ENCODE measurements at regions not wholly inside any gene's neighbourhood (a gene's known extent, or its start where the extent isn't known, plus 50 kb on each side); places are given as distances from the start of the nearest gene placed in this dataset.
"Not testable (repeated sequence)": the region's sequence is repeated elsewhere in the genome, so short reads cannot be mapped to it uniquely, and the experiment has no call there.

DNA sequence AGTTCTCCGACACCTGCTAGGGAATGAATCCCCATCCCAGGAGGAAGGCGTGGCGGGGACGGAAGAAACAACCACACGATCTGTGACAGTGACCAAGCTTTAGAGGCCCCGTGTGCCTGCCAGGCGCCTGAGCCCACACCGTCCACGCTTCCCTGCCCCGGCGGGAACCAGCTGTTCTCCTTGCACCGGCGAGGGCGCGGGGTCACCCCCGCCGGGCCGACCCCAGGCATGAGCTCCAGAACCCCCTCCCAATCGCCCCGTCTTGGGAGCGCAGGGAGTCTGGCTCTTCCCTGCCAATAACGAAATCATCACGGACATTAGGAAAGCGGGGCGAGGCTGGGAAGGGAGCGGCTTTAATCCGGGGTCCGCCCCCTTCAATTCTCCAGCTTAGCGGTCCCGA lies 133.3 kb downstream of the POTEG start:
- ATAC-seq (ENCODE audit: low read depth in 2 of 2); H3K27ac Mint-ChIP-seq; H3K4me1 Mint-ChIP-seq; H3K27ac ChIP-seq (ENCODE audit: insufficient read depth, low read length, poor library complexity, severe bottlenecking); DNase-seq; H3K36me3 ChIP-seq (ENCODE audit: control insufficient read depth, insufficient read depth, low read length); H3K27me3 ChIP-seq (ENCODE audit: control insufficient read depth, insufficient read depth, low read length); H3K4me1 ChIP-seq (ENCODE audit: control insufficient read depth, insufficient read depth, low read length, poor library complexity, severe bottlenecking); H3K4me3 Mint-ChIP-seq; H3K36me3 Mint-ChIP-seq; H3K27me3 Mint-ChIP-seq; H3K9me3 ChIP-seq (ENCODE audit: control insufficient read depth in 2 of 2, low read length in 2 of 2); H3K4me3 ChIP-seq (ENCODE audit: low read depth, low read length); H3K9me3 Mint-ChIP-seq: not testable (repeated sequence)

GRCh38 chr14:19303844-19304243 lies 130.3 kb downstream of the POTEG start:
- H3K27ac ChIP-seq (ENCODE audit: insufficient read depth, low read length, poor library complexity, severe bottlenecking); H3K4me1 ChIP-seq (ENCODE audit: control insufficient read depth, insufficient read depth, low read length, poor library complexity, severe bottlenecking); H3K27me3 Mint-ChIP-seq; H3K27me3 ChIP-seq (ENCODE audit: control insufficient read depth, insufficient read depth, low read length); H3K9me3 ChIP-seq (ENCODE audit: control insufficient read depth in 2 of 2, low read length in 2 of 2); ATAC-seq (ENCODE audit: low read depth in 2 of 2); H3K36me3 ChIP-seq (ENCODE audit: control insufficient read depth, insufficient read depth, low read length); H3K9me3 Mint-ChIP-seq; H3K4me3 ChIP-seq (ENCODE audit: low read depth, low read length); DNase-seq; H3K27ac Mint-ChIP-seq; H3K36me3 Mint-ChIP-seq; H3K4me3 Mint-ChIP-seq; H3K4me1 Mint-ChIP-seq: not testable (repeated sequence)

- H3K36me3 ChIP-seq (ENCODE audit: control insufficient read depth, insufficient read depth, low read length); H3K4me3 Mint-ChIP-seq; H3K27ac Mint-ChIP-seq; H3K4me1 ChIP-seq (ENCODE audit: control insufficient read depth, insufficient read depth, low read length, poor library complexity, severe bottlenecking); H3K27me3 ChIP-seq (ENCODE audit: control insufficient read depth, insufficient read depth, low read length); H3K4me3 ChIP-seq (ENCODE audit: low read depth, low read length); H3K9me3 Mint-ChIP-seq; H3K9me3 ChIP-seq (ENCODE audit: control insufficient read depth in 2 of 2, low read length in 2 of 2); DNase-seq; H3K27me3 Mint-ChIP-seq; H3K27ac ChIP-seq (ENCODE audit: insufficient read depth, low read length, poor library complexity, severe bottlenecking); H3K36me3 Mint-ChIP-seq; ATAC-seq (ENCODE audit: low read depth in 2 of 2); H3K4me1 Mint-ChIP-seq: not testable (repeated sequence)
Observed at GRCh38 chr14:19304442-19304841, 129.7 kb downstream of the POTEG start.

GRCh38 chr14:19304918-19305317 lies 129.2 kb downstream of the POTEG start:
- not testable (repeated sequence) for H3K36me3 ChIP-seq (ENCODE audit: control insufficient read depth, insufficient read depth, low read length); H3K27me3 Mint-ChIP-seq; H3K4me1 Mint-ChIP-seq; H3K4me1 ChIP-seq (ENCODE audit: control insufficient read depth, insufficient read depth, low read length, poor library complexity, severe bottlenecking); H3K4me3 Mint-ChIP-seq; H3K4me3 ChIP-seq (ENCODE audit: low read depth, low read length); ATAC-seq (ENCODE audit: low read depth in 2 of 2); H3K9me3 Mint-ChIP-seq; H3K9me3 ChIP-seq (ENCODE audit: control insufficient read depth in 2 of 2, low read length in 2 of 2); H3K27me3 ChIP-seq (ENCODE audit: control insufficient read depth, insufficient read depth, low read length); DNase-seq; H3K27ac ChIP-seq (ENCODE audit: insufficient read depth, low read length, poor library complexity, severe bottlenecking); H3K36me3 Mint-ChIP-seq; H3K27ac Mint-ChIP-seq

DNA sequence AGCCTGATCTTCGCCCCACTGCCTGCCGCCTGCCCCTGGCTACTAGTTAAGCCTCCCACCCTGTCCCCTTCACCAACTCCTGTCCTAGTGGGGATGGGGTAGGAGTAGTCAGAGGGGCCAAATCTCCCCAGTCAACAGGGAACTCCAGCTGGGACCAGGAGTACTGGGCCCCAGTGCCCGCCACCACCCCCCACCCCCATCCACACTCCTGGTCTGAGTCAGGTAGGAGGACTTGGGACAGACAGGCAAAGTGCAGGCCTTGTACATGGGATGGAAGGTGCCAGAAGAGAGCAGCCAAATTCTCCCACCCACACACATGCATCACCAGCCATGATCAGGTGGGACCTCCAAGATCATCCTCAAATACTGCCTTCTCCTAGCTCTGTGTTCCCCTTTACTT lies 128.4 kb downstream of the POTEG start:
- ATAC-seq (ENCODE audit: low read depth in 2 of 2); H3K36me3 Mint-ChIP-seq; H3K27me3 Mint-ChIP-seq; H3K27ac Mint-ChIP-seq; H3K27me3 ChIP-seq (ENCODE audit: control insufficient read depth, insufficient read depth, low read length); H3K4me1 Mint-ChIP-seq; DNase-seq; H3K9me3 ChIP-seq (ENCODE audit: control insufficient read depth in 2 of 2, low read length in 2 of 2); H3K4me3 ChIP-seq (ENCODE audit: low read depth, low read length); H3K4me1 ChIP-seq (ENCODE audit: control insufficient read depth, insufficient read depth, low read length, poor library complexity, severe bottlenecking); H3K27ac ChIP-seq (ENCODE audit: insufficient read depth, low read length, poor library complexity, severe bottlenecking); H3K9me3 Mint-ChIP-seq; H3K36me3 ChIP-seq (ENCODE audit: control insufficient read depth, insufficient read depth, low read length); H3K4me3 Mint-ChIP-seq: not testable (repeated sequence)

DNA sequence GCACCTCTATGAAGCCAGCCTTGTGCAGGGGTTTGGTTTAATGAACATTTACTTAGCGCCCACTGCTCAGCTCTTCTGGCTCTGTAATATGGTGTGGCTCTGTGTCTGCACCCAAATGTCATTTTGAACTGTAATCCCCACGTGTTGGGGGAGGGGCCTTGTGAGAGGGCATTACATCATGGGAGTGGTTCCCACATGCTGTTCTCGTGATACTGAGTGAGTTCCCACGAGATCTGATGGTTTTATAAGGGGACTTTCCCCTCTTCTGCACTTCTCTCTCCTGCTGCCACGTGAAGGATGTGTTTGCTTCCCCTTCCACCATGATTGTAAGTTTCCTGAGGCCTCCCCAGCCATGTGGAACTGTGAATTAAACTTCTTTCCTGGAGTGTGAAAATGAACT lies 127.7 kb downstream of the POTEG start:
- not testable (repeated sequence) for H3K27ac ChIP-seq (ENCODE audit: insufficient read depth, low read length, poor library complexity, severe bottlenecking); H3K4me1 Mint-ChIP-seq; H3K27me3 ChIP-seq (ENCODE audit: control insufficient read depth, insufficient read depth, low read length); ATAC-seq (ENCODE audit: low read depth in 2 of 2); H3K9me3 Mint-ChIP-seq; H3K4me1 ChIP-seq (ENCODE audit: control insufficient read depth, insufficient read depth, low read length, poor library complexity, severe bottlenecking); H3K4me3 ChIP-seq (ENCODE audit: low read depth, low read length); DNase-seq; H3K9me3 ChIP-seq (ENCODE audit: control insufficient read depth in 2 of 2, low read length in 2 of 2); H3K27me3 Mint-ChIP-seq; H3K4me3 Mint-ChIP-seq; H3K36me3 Mint-ChIP-seq; H3K27ac Mint-ChIP-seq; H3K36me3 ChIP-seq (ENCODE audit: control insufficient read depth, insufficient read depth, low read length)

GRCh38 chr14:19311023-19311422 lies 123.1 kb downstream of the POTEG start:
- not testable (repeated sequence) for ATAC-seq (ENCODE audit: low read depth in 2 of 2); H3K9me3 Mint-ChIP-seq

DNA sequence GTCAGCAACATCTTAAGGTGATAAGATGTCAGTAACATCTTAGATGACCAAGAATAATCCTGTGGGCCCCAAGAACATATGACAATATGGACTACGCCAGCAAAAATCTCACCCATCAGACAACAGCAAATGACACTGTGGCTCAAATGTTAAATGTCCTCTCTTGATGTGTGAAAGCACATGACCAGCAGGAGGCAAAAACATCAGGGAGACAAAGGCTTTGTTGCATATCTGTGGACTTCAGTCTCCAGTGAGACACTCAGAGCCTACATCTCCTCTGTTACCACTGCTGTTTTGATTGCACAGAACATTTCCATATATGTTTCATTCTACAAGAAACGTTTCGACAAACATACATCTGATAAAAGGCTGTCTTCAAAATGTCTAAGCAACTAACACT lies 103.5 kb downstream of the POTEG start:
- not testable (repeated sequence) for H3K9me3 Mint-ChIP-seq; H3K36me3 Mint-ChIP-seq; ATAC-seq (ENCODE audit: low read depth in 2 of 2); DNase-seq; H3K4me3 Mint-ChIP-seq; H3K27me3 Mint-ChIP-seq; H3K9me3 ChIP-seq (ENCODE audit: control insufficient read depth in 2 of 2, low read length in 2 of 2); H3K4me3 ChIP-seq (ENCODE audit: low read depth, low read length); H3K4me1 Mint-ChIP-seq; H3K27ac Mint-ChIP-seq; H3K36me3 ChIP-seq (ENCODE audit: control insufficient read depth, insufficient read depth, low read length); H3K4me1 ChIP-seq (ENCODE audit: control insufficient read depth, insufficient read depth, low read length, poor library complexity, severe bottlenecking); H3K27me3 ChIP-seq (ENCODE audit: control insufficient read depth, insufficient read depth, low read length); H3K27ac ChIP-seq (ENCODE audit: insufficient read depth, low read length, poor library complexity, severe bottlenecking)

More at GRCh38 chr14:19311023-19311422, 123.1 kb downstream of the POTEG start:
- H3K27ac Mint-ChIP-seq; H3K4me3 ChIP-seq (ENCODE audit: low read depth, low read length); H3K9me3 ChIP-seq (ENCODE audit: control insufficient read depth in 2 of 2, low read length in 2 of 2); H3K4me1 Mint-ChIP-seq; H3K4me3 Mint-ChIP-seq; H3K27ac ChIP-seq (ENCODE audit: insufficient read depth, low read length, poor library complexity, severe bottlenecking); H3K27me3 Mint-ChIP-seq; DNase-seq; H3K27me3 ChIP-seq (ENCODE audit: control insufficient read depth, insufficient read depth, low read length); H3K36me3 Mint-ChIP-seq; H3K4me1 ChIP-seq (ENCODE audit: control insufficient read depth, insufficient read depth, low read length, poor library complexity, severe bottlenecking); H3K36me3 ChIP-seq (ENCODE audit: control insufficient read depth, insufficient read depth, low read length): not testable (repeated sequence)

All from CD4-positive, CD25-positive, alpha-beta regulatory T cell (primary cell).